ENCODE measurements at regions not wholly inside any gene's neighbourhood (a gene's known extent, or its start where the extent isn't known, plus 50 kb on each side); places are given as distances from the start of the nearest gene placed in this dataset.

DNA sequence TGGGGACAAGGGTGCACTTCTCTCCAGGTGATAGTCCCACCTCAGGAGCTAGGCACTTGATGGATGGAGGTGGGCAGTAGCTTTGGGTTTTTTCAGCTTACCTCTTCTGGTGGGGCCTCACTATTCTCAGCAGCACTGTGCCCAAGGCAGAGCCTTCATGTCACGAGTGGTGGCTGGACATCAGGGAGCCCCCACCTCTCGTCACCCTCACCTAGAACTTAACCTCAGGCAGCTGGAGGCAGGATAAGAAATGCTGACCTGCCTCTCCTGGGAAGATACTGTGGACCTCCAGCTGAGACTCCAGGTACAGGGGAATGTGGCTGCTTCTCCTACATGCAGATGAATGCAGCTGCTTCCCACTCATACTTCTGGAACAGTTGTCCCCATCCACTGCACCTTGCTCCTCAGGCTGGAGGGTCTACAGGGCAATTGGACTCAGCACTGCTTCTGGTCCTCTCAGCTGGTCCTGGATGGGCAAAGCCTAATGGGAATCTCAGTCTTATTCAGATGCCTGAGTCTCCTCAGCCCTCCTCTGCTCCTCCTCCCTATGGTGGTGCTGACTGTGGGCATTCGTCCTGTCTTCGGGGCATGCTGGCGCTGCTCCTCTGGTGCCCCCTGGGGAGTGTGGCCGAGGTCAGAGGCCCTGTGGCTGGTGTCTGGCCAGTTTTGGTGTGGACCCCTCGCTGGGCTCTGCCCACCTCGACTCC is 129.9 kb downstream of the KLF13 start:
- DNase-seq (ENCODE audit: low read depth): no peak

- no peak for DNase-seq (ENCODE audit: low read depth)
Measured at GRCh38 chr15:31457161-31457560, 130.5 kb downstream of the KLF13 start.

DNA sequence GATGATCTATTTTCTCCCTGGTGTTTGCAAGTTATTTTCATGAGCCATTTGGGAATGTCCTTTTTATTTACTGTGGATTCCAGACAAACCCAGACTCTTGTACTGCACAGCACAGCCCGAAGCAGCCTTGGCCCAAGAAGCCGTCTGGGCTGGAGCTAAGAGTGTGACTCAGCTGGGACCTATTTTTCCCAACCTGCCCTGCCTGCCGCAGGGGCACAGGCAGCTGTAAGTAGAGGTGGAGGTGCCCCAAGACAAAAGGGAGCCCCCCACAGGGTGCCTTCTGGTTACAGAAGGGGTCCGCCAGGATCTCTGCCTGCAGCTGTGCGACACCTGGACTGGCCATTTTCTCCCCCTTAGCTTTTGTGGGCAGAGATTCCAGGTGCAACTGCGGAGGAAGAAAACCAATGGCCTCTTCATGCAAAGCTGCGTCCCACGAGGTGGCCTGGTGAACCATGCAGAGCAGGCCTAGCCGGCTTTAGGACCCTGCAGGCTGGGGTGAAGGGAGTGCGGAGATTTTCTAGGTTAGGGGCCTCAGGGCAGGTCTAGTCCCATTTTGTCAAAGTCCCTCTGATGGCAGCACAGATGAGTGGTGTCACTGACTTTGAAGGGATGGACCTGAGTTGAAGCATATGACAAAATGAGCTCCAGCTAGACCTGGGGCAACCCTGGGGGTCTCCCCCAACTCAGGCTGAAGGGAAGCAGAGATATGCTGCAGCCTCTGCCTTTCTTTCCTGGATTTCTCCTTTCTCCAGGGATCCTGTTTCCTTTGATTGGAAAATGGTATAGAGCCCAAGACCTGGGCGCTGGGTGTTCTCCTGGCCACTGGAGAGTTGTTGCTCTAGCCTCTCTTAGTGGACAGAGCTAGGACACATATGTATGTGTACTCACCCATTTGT is 131.2 kb downstream of the KLF13 start:
- DNase-seq (ENCODE audit: low read depth): no peak

DNA sequence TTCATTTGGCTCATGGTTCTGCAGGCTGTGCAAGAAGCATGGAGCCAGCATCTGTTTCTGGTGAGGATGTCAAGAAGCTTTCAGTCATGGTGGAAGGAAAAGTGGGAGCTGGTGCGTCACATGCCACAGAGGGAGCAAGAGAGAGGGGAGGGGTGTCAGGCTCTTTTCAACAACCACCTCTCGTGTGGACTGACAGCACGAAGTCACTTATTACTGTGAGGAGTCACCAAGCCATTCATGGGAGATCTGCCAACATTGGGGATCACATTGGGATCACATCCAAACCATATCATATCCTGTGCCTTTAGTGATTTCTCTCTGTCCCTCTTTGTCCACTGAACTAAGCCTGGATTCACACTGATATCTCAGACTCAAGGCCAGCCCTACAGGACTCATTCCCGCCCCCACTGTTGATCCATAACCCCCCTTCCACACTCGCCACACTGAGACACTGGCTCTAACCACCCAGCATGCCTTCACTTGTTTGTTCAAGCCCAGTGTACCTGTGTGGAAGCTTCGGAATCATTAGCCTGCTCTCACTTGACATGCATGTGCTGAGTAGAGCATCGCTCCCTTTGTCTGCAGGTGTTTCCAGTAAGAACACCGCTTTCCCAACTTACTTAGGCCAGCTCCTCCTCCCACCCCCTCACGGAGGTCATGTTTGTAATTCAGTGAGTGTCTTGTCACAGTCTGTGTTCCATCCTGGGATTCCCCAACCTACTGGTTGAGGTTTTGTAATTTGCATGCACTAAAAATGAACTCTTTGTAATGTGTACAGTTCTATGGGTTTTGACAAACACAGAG is 132.2 kb downstream of the KLF13 start:
- no peak for DNase-seq (ENCODE audit: low read depth)

- no peak for DNase-seq (ENCODE audit: low read depth)
Measured at GRCh38 chr15:31459400-31459748, 132.7 kb downstream of the KLF13 start.

GRCh38 chr15:31461375-31461774 is 134.7 kb downstream of the KLF13 start:
- DNase-seq (ENCODE audit: low read depth): no peak

DNA sequence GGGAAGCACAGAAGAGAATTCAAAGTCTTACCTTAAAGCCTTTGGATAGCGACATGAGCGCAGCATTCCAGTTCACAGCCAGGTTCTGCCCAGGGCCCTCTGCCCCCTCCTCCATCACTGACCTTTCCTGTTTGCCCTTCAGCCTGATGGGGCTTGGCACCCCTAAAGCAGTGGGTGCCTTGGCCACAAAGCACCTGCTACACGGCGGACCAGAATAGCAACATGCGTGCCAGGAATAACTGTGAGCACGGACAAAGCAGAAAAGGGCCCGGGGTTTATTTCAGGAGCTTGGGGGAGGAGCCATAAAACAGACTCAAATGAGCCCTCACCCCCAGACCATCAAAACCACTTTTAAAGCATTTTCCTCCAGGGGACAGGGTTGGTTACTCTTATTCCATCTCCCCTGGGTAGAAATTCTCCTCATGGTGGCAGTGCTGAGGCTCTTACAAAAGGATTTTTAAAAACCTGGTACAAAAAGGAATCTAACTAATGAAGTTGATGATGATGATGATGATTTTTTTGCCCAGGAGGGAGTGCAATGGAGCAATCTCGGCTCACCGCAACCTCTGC is 135.4 kb downstream of the KLF13 start:
- no peak for DNase-seq (ENCODE audit: low read depth)

DNA sequence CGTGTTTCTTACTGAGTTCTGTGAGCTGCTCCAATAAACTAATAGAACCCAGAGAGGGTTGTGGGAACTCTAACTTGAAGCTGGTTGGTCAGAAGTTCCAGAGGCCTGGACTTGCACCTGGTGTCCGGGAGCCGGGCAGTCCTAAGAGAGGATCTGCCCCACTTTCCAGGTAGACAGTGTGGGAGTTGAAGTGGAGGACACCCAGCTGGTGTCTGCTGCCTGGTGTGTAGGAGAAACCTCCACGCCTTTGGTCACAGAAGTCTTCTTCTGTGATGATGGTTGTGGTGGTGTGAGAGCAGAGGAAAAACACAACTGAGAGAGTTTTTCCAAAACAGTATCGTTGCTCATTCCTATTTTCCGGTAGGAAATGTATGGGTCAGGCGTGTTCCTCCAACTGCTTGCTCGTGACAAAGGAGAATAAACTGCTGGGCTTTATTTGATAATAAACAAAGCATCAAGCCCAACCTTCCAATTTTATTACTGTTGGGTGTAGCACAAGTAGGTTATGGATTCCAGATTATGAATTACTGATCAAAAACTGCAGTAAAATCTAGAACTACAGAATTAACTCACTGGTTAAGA is 137.0 kb downstream of the KLF13 start:
- DNase-seq (ENCODE audit: low read depth): no peak

GRCh38 chr15:31464216-31465082 is 137.8 kb downstream of the KLF13 start:
- no peak for DNase-seq (ENCODE audit: low read depth)

GRCh38 chr15:31465083-31465955 is 138.7 kb downstream of the KLF13 start:
- DNase-seq (ENCODE audit: low read depth): no peak

GRCh38 chr15:31467361-31467760 is 140.7 kb downstream of the KLF13 start:
- no peak for DNase-seq (ENCODE audit: low read depth)

DNA sequence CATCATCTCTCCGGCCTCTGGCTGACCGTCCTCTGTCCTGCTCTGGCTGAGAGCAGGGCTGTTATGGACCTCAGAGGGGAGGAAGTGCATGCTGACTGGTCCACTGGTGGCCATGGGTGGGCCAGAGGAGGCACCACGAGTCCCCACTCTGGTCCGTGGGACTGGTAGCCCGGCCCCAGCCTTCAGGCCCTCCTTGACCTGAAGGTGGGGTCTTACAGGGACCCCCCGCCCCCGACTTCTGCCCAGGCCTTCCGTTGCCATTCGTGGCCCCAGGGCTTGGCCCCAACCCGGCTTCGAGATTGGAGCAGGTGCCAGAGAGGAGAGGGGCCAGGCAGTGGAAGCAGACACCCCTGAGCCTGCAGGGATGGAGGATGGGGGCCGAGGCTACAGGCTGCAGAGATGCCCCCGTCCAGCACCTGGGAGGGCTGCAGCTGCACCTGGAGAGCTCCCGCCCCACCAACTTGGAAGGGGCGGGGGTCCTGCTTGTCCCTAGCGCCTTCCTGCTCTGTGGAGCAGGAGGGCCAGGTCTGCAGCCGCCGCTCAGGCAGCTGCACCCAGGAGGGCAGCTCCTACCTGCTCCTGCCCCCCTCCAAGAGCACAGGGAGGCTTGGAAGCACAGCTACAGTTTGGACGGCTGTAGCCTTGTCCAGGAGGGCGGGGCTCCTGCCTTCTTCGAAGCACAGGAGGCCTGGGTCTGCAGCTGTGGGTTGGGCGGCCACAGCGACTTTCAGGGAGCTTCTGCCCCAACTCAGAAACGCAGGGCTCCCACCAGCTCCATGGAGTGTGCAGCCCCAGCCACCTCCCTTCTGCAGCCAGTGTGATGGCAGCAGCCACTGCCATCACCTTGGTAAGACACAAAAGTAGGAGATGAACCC is 142.5 kb downstream of the KLF13 start:
- no peak for DNase-seq (ENCODE audit: low read depth)

DNA sequence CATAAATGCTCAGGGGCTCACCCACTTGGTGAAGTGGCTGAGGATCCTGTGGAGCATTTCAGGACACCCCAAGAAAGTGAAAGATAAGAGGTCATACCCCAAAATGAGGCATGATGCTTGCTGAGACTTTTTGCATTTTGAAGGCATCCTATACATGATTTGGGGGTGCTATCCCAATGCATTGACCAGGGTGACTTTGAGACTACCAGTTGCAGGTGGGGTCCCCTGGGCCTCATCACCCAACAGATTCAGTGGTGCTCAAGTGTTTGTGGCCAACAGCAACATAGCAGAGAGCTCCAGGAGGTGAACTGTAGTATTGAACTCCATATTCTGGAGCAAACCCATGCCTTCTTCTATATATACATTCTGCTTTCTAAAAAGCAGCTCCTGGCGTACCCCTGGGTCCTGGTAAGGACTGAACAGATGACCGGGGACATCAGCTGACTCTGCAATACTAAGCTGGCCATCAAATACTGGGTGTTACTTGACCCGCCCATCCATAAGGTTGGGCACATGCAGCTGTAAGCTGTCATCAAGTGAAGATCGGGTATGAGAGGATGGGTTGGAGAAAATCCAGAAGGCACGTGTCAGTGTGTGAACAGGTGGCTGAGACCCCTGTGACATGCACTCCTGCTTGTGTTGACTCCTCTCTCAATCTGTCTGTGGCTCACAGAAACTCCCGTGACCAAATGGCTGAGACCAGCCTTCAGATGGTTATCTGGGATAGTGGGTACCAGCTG is 143.3 kb downstream of the KLF13 start:
- no peak for DNase-seq (ENCODE audit: low read depth)

DNA sequence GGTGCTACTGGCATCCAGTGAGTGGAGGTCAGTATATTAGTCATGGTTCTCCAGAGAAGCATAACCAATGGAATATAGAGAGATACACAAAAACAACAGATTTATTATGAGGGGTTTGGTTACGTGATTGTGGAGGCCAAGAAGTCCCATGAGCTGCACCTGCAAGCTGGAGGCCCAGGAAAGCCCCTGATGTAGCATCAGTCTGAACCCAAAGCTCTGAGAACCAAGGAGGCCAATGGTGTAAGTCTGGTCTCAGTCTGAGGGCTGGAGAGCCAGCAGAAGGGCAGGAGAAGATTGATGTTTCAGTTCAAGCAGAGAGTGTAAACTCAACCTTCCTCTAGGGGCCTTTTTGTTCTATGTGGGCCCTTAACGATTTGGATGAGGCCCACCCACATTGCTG is 144.1 kb downstream of the KLF13 start:
- DNase-seq (ENCODE audit: low read depth): no peak

DNA sequence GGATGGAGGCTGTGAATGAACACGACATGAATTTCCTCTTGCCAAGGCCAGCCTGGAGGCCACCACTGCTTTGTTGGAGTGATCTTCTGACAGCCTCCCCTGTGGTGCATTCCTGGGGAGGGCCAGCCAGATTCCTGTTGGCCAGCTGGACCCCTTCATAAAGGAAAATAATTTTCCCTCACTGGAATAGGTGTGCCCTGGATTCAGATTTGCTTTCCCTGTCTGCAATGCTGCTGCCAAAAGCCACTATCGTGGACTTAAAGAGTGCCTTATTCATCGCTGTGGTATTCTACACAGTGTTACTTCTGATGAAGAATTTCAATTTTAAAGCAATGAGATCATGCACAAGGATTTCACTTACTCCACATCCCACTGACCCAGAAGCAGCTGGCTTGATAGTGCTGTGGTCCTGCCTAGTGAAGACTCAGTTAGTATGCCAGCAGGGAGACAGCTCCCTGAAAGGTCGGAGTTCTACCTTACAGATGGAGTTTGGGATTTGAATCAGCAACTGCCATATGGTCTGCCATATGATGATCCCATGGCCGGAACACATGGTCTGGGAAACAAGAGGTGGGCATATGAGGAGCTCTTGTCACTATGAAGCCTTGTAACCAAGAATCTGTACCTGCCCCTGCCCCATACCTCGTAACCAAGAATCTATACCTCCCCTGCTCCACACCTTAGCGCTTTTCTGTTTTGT is 145.2 kb downstream of the KLF13 start:
- no peak for DNase-seq (ENCODE audit: low read depth)

DNA sequence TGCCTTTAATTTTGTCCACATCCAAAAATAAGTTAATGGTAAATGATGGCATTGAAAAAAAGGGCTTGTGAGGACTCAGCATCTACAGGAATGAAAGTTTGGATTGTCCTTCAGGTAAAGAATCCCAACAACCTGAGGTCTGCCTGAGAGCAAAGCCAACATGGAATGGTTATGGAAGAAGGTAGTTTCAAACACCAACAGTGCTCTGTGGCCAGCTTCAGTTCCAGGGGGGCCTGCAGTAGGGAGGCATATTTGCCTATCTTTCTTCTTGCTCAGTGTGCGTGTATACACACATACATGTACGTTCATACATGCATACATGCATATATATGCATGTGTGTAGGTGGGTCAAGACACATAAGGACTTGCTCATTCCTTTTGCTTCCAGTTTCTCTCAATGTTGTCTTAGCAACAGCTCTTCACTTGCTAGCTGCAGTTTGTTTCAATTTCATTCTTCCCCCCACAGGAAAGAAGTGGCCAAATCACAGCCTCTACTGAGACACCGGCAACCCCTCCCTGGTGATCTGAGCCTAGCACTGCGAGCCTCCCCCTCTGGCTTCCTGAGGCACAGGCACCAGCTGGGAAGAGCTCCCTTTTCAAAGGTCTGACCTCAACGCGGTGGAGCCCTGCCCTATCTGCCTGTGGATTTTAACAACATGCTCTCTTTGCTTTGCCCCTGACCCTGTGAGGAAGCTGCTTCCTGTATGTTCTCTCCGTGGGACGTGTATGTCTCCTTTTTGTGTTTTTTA is 146.2 kb downstream of the KLF13 start:
- no peak for DNase-seq (ENCODE audit: low read depth)

Data from T-helper 22 cell (primary cell).